Adrenal gland (tissue), 5 donors: ENCODE measurements at regions not wholly inside any gene's neighbourhood (a gene's known extent, or its start where the extent isn't known, plus 50 kb on each side); places are given as distances from the start of the nearest gene placed in this dataset.
"Not testable (repeated sequence)": the region's sequence is repeated elsewhere in the genome, so short reads cannot be mapped to it uniquely, and the experiment has no call there.

Experiments used
- POLR2A ChIP-seq, 2 donors: fragments of 450-650 bp; IDR thresholded peaks; one replicate each; pipeline ENCODE4 v1.6.1; 2017; ENCODE audit warnings: antibody characterized with exemption in 2 of 2, mild to moderate bottlenecking in 2 of 2, moderate library complexity in 1 of 2
- TF ChIP-seq, protein P1 (sequence below), 6 experiments: fragments of 450-650 bp in 4 of 6; fragments of 200-600 bp in 2 of 6; sonication (generic) in 1 of 6; IDR thresholded peaks; 1 replicate in 5 of 6; 2 replicates in 1 of 6; pipeline versions ENCODE4 v1.5.1 to v1.8.0; 2016 to 2021; ENCODE audit warnings: antibody characterized with exemption in 6 of 6, mild to moderate bottlenecking in 2 of 6, moderate library complexity in 1 of 6
- donor health status: DM: no; HTN: no; CAD: no.

DNA sequence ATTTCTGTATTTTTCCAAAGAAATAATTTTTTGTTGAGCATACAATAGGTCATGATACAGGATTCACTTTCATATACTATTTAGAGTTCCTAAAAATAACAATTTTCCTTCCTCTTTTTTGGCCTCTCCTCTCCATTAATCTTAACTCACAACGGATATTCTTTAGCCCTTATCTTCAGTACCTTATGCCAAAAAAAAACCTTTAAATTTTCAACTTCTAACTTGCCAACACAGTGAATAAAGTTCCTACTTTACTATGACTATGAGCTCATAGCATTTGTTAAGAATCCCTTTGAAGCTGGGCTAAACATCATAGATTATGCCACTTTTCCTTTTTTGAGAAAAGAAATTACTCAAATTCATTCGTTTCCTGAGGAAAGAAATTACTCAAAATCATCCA, 1095.5 kb downstream of the EPHA3 start:
- TF ChIP-seq, protein P1, sequence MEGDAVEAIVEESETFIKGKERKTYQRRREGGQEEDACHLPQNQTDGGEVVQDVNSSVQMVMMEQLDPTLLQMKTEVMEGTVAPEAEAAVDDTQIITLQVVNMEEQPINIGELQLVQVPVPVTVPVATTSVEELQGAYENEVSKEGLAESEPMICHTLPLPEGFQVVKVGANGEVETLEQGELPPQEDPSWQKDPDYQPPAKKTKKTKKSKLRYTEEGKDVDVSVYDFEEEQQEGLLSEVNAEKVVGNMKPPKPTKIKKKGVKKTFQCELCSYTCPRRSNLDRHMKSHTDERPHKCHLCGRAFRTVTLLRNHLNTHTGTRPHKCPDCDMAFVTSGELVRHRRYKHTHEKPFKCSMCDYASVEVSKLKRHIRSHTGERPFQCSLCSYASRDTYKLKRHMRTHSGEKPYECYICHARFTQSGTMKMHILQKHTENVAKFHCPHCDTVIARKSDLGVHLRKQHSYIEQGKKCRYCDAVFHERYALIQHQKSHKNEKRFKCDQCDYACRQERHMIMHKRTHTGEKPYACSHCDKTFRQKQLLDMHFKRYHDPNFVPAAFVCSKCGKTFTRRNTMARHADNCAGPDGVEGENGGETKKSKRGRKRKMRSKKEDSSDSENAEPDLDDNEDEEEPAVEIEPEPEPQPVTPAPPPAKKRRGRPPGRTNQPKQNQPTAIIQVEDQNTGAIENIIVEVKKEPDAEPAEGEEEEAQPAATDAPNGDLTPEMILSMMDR (IDR thresholded peaks at IDR 0.05), result not testable (repeated sequence)
- TF ChIP-seq POLR2A (IDR thresholded peaks at IDR 0.05), result not testable (repeated sequence)
